Hypothalamus (tissue), 51 donors: ENCODE measurements at regions not wholly inside any gene's neighbourhood (a gene's known extent, or its start where the extent isn't known, plus 50 kb on each side); places are given as distances from the start of the nearest gene placed in this dataset.

ENCODE experiments used
- DNase-seq, 51 donors: peaks; one replicate each; lab custom pipeline; 2025; lab: John Stamatoyannopoulos, UW

DNA sequence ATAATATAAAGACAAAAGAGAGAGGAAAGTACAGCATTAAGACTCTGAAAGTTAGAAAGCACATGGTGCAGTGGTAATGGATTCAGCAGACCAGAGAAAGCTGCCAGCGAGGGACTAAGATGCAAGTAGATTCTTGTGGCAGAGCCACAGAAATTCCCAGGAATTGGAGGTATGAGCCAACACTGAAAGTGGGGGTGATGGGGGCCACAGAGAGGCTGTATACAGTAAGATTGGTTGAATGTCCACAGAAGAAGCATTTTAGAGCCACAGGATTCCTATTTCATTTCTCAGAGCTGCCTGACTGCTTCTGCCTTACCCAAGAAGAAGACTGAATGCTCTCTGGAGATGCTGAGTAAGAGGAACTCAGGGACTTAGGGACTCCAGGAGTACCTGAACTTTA, 295.0 kb downstream of the LMO7 start:
- no peak for DNase-seq

DNA sequence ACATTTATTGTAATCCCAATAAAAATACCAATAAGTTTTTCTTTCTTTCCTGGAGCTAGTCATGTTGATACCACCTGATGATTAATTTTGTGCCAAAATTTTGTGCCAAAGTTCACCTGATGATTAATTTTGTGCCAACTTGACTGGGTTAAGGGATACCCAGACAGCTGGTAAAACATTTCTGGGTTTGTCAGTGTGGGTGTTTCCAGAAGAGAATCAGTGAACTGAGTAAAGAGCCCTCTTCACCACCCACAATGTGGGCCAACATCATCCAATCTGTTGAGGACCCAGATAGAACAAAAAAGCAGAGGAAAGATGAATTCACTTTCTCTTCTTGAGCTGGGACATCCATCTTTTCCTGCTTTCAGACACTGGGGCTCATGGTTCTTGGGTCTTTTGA, 292.9 kb downstream of the LMO7 start:
- DNase-seq = no peak

DNA sequence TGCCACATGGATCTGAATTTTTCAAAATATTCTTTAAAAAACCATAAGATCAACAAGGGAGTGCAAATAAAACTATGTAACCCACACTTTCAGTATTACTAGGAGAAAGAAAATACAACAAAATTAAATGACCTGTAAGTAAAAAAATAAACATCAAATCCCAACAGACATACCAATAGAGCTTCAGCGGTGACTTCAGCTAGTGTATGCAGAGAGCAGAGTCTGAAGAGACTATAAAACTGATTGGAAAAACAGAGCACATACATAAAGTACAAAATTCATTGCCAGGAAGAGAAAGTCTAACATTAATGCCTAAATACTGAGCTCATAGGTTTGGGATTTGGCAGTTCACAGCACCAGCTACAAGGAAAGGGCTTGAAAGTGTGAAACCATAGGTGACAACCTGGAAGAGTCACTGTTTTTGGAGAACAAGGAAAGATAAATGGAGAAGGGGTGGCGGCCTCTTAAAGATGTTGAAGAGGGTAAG, 291.1 kb downstream of the LMO7 start:
- DNase-seq = no peak

DNA sequence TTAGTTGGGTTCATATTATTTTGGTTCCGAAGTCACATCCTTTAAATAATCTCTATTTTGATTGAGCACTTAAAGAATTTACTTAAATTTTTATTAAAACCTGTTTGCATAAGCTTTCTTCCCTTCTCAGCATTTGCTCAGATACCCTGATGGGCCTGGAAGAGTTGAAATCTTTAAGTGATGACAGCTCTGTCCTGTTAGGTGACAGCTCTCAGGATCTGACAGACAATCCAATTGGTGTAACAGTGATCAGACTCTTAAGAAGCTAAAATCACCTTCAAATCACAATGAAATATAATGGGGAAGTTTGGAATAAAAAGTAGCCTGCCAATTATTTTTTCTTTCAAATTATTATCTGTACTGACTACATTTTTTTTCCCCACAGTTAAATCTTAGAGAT, 284.4 kb downstream of the LMO7 start:
- DNase-seq = no peak

DNA sequence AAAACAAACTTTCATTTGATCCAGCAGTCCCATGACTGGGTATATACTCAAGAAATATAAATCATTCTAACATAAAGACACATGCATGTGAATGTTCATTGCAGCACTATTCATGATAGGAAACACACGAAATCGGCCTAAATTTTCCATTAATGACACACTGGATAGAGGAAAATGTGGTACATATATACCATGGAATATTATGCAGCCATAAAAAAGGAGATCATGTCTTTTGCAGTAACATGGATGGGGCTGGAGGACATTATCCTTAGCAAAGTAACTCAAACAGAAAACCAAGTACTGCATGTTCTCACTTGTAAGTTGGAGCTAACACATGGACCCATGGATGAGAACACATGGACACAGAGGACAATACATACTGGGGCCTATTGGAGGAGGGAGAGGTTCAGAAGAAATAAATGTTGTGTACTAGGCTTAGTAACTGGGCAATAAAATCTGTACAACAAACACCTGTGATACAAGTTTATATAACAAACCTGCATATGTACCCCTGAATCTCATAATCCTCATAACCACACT, 283.6 kb downstream of the LMO7 start:
- DNase-seq = no peak

DNA sequence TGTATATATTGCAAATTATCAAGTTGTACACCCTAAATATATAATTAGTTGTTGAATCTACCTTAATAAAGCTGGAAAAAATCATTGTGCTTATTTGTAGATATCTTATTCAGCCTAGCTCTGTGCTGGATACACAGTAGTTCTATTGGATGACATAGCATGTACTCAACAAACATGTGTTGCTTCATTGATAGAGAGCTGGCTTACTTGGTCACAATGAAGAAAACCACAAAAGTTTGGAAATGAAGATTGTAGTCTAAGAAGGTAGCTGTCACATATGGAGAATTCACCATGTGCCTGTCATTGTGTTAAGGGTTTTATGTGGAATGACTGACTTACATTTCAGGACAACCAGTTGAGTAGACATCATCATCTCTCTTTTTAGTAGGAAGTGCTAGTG, 278.9 kb downstream of the LMO7 start:
- no peak for DNase-seq

DNA sequence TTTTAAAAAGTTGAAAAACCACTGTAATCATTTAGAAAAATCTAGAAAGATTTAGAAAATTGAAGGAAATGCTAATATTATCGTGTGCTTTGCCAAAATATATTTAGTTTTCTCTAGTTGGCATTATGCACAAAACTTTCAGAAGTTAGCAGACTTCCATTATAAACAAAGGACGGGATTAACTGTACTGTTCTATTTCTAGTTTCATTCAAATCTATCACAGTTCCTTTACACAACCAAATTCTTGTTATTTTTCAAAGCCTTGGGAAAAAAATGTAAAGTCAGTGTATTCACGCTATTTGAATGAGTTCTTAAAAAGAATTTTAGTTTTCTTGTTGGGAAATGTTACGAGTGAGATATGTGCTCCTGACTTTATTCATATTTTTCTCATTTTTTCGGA, 277.8 kb downstream of the LMO7 start:
- DNase-seq = no peak

DNA sequence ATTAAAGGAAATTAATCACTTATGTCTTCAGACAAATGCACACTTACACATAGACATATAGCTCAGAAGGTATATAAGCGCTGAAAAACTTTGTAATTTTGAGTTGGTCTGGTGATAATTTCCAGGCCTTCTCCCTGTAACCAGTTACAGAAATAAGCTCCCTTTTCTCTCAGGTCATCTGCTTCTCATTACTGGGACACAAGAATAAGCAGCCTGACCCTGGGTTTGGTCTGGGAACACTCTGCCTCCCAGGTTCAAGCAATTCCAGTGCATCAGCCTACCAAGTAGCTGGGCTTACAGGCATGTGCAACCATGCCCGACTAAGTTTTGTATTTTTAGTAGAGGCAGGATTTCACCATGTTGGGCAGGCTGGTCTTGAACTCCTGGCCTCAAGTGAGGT, 274.5 kb downstream of the LMO7 start:
- DNase-seq = no peak
